Astrocyte (in vitro differentiated cells and primary cell): ENCODE measurements at regions not wholly inside any gene's neighbourhood (a gene's known extent, or its start where the extent isn't known, plus 50 kb on each side); places are given as distances from the start of the nearest gene placed in this dataset.

Source experiments
- DNase-seq: peaks from one replicate; pipeline ENCODE4 v3.0.0-alpha.2; 2010; ENCODE audit warnings: low read depth
- FAIRE-seq: peaks from 2 replicates; lab custom pipeline; 2011; peaks lifted over from hg19 to GRCh38; lab: Jason Lieb, UNC
- H2AFZ ChIP-seq: 2 replicates; pipeline ENCODE4 v1.6.0; 2012; ENCODE audit warnings: low read depth, low read length, inconsistent platforms
- H3K27ac ChIP-seq: 2 replicates; pipeline ENCODE4 v1.5.1; 2011; ENCODE audit warnings: low read depth, low read length, inconsistent platforms
- H3K27me3 ChIP-seq: 2 replicates; pipeline ENCODE4 v1.6.0; 2011; ENCODE audit warnings: low read length, inconsistent platforms; ENCODE audit not compliant: insufficient read depth
- H3K36me3 ChIP-seq: 2 replicates; pipeline ENCODE4 v1.5.1; 2011; ENCODE audit warnings: low read length, inconsistent platforms; ENCODE audit not compliant: insufficient read depth
- H3K4me1 ChIP-seq: 2 replicates; pipeline ENCODE4 v1.5.1; 2011; ENCODE audit warnings: low read length, inconsistent platforms; ENCODE audit not compliant: insufficient read depth
- H3K4me2 ChIP-seq: 2 replicates; pipeline ENCODE4 v1.6.0; 2012; ENCODE audit warnings: low read length, inconsistent platforms
- H3K4me3 ChIP-seq: 2 replicates; pipeline ENCODE4 v1.5.1; 2011; ENCODE audit warnings: low read depth, mild to moderate bottlenecking, low read length, inconsistent platforms; ENCODE audit not compliant: insufficient read depth
- H3K79me2 ChIP-seq: 2 replicates; pipeline ENCODE4 v1.6.0; 2012; ENCODE audit warnings: mild to moderate bottlenecking, low read length, inconsistent platforms; ENCODE audit not compliant: insufficient read depth
- H3K9ac ChIP-seq: 2 replicates; pipeline ENCODE4 v1.6.0; 2012; ENCODE audit warnings: mild to moderate bottlenecking, low read length, inconsistent platforms
- H3K9me3 ChIP-seq: 2 replicates; pipeline ENCODE4 v1.5.1; 2012; ENCODE audit warnings: low read depth, mild to moderate bottlenecking, low read length, inconsistent platforms; ENCODE audit not compliant: insufficient read depth
- H4K20me1 ChIP-seq: 2 replicates; pipeline ENCODE4 v1.6.0; 2012; ENCODE audit warnings: low read length, inconsistent platforms; ENCODE audit not compliant: insufficient read depth
- H3K27ac Mint-ChIP-seq: one replicate; pipeline ENCODE4 v1.8.0; 2021; ENCODE audit warnings: mild to moderate bottlenecking, mixed read lengths; ENCODE audit not compliant: unreplicated experiment
- H3K27me3 Mint-ChIP-seq: one replicate; pipeline ENCODE4 v1.8.0; 2021; ENCODE audit warnings: low read depth, mixed read lengths; ENCODE audit not compliant: unreplicated experiment
- H3K36me3 Mint-ChIP-seq: one replicate; pipeline ENCODE4 v1.8.0; 2021; ENCODE audit warnings: low read depth, mixed read lengths; ENCODE audit not compliant: unreplicated experiment
- H3K4me1 Mint-ChIP-seq: one replicate; pipeline ENCODE4 v1.8.0; 2021; ENCODE audit warnings: low read depth, mixed read lengths; ENCODE audit not compliant: unreplicated experiment
- H3K4me3 Mint-ChIP-seq: one replicate; pipeline ENCODE4 v1.8.0; 2021; ENCODE audit warnings: mild to moderate bottlenecking, moderate library complexity, mixed read lengths; ENCODE audit not compliant: unreplicated experiment
- H3K9me3 Mint-ChIP-seq: one replicate; pipeline ENCODE4 v1.8.0; 2021; ENCODE audit warnings: mild to moderate bottlenecking, mixed read lengths; ENCODE audit not compliant: unreplicated experiment
- EZH2 ChIP-seq: IDR thresholded peaks from 2 replicates; pipeline ENCODE4 v1.6.1; 2012; ENCODE audit warnings: mild to moderate bottlenecking, low read length, inconsistent platforms; ENCODE audit not compliant: insufficient read depth
- TF ChIP-seq, protein P1 (sequence below): IDR thresholded peaks from 2 replicates; pipeline ENCODE4 v1.5.1; 2011; ENCODE audit warnings: low read depth, mild to moderate bottlenecking, inconsistent platforms, low read length, moderate library complexity; ENCODE audit not compliant: insufficient read depth

DNA sequence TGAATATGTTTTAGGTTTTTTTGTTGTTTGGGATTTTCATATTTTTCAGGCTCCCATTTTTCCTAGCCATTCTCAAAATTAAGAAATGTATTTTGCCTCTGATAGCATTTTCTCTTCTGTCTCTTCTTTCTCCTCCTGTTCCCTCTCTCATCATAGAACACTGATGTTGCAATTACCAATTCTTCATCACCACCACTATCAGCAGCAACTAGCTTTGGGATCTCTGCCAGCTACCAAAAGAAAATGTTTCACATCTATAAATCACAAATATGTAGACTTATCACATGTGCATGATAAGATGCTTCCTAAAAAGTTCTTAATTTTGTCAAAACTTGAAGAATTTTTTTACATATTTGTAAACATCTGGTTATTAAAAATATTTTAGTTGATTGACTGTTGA lies 887.1 kb downstream of the MAT2B start:
- Histone ChIP-seq H3K27ac (no peak overlapping the region), H3K27me3 (no peaks in the 10 kb centered on the region), H2AFZ (no peak overlapping the region), H4K20me1 (no peaks in the 10 kb centered on the region), H3K4me2 (no peak overlapping the region), H3K4me1 (no peaks in the 10 kb centered on the region), H3K9ac (no peak overlapping the region), H3K36me3 (no peaks in the 10 kb centered on the region), H3K9me3 (no peaks in the 10 kb centered on the region), H3K79me2 (no peaks in the 10 kb centered on the region), H3K4me3 (no peak overlapping the region)
- H3K9me3 Mint-ChIP-seq = no peaks in the 10 kb centered on the region
- H3K27ac Mint-ChIP-seq = no peak overlapping the region
- DNase-seq (no peak), FAIRE-seq (no peak)
- no peaks in the 10 kb centered on the region for H3K27me3 Mint-ChIP-seq
- no peak overlapping the region for H3K4me3 Mint-ChIP-seq
- TF ChIP-seq, protein P1, sequence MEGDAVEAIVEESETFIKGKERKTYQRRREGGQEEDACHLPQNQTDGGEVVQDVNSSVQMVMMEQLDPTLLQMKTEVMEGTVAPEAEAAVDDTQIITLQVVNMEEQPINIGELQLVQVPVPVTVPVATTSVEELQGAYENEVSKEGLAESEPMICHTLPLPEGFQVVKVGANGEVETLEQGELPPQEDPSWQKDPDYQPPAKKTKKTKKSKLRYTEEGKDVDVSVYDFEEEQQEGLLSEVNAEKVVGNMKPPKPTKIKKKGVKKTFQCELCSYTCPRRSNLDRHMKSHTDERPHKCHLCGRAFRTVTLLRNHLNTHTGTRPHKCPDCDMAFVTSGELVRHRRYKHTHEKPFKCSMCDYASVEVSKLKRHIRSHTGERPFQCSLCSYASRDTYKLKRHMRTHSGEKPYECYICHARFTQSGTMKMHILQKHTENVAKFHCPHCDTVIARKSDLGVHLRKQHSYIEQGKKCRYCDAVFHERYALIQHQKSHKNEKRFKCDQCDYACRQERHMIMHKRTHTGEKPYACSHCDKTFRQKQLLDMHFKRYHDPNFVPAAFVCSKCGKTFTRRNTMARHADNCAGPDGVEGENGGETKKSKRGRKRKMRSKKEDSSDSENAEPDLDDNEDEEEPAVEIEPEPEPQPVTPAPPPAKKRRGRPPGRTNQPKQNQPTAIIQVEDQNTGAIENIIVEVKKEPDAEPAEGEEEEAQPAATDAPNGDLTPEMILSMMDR = no peak
- no peak for TF ChIP-seq EZH2
- H3K4me1 Mint-ChIP-seq = no peaks in the 10 kb centered on the region
- no peaks in the 10 kb centered on the region for H3K36me3 Mint-ChIP-seq

DNA sequence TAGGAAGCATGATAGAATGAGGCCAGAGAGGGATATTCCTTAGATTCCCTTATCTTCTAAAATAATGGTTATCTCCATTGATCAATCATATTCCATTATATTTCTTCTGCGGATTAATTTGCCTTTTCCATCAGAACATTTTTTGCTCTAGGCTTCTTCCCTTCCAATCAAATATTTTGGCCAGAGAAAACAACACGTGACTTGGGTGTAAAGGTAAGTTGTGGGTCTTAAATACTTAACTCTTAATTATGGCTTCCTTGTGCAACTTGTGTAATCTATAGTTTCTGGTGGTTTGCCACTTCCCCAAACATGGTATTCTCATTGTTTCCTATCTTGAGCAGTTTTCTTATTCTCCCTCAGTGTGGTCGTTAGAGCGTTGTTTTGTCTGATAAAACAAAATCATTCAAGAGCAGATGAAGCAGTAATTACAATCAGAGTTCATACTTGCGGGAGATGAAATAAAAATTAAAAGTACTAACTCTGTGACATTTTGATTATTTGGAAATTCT lies 889.3 kb downstream of the MAT2B start:
- Histone ChIP-seq H3K4me2 (no peak overlapping the region), H3K36me3 (no peaks in the 10 kb centered on the region), H2AFZ (no peak overlapping the region), H4K20me1 (no peaks in the 10 kb centered on the region), H3K9ac (no peak overlapping the region), H3K79me2 (no peaks in the 10 kb centered on the region), H3K4me1 (no peaks in the 10 kb centered on the region), H3K27ac (no peak overlapping the region), H3K9me3 (no peaks in the 10 kb centered on the region), H3K4me3 (no peak overlapping the region), H3K27me3 (no peaks in the 10 kb centered on the region)
- no peaks in the 10 kb centered on the region for H3K9me3 Mint-ChIP-seq
- no peaks in the 10 kb centered on the region for H3K36me3 Mint-ChIP-seq
- no peak overlapping the region for H3K4me3 Mint-ChIP-seq
- no peak for TF ChIP-seq EZH2
- TF ChIP-seq, protein P1 = no peak
- no peaks in the 10 kb centered on the region for H3K4me1 Mint-ChIP-seq
- DNase-seq (no peak), FAIRE-seq (no peak)
- no peak overlapping the region for H3K27ac Mint-ChIP-seq
- H3K27me3 Mint-ChIP-seq = no peaks in the 10 kb centered on the region

DNA sequence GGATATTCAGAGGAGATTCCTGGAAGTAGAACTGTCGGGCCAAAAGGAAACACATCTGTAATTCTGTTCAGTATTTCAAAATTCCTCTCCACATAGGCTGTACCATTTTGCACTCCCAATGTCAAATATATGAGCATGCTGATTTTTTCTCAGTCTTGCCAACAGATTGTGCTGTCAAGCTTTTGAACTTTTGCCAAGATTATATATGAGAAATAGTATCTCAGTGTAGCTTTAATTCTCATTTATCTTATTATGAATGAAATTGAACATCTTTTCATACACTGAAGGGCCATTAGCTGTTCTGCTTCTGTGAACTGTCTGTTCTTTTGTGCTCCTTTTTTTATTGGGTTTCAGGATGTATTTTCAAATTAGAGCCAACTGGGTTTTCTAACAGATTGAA lies 907.1 kb downstream of the MAT2B start:
- Mint-ChIP-seq H3K36me3 (no peaks in the 10 kb centered on the region), H3K27me3 (no peaks in the 10 kb centered on the region), H3K9me3 (no peaks in the 10 kb centered on the region), H3K4me1 (no peaks in the 10 kb centered on the region), H3K27ac (no peak overlapping the region), H3K4me3 (no peak overlapping the region)
- Histone ChIP-seq H2AFZ (no peak overlapping the region), H3K27ac (no peak overlapping the region), H3K9me3 (no peaks in the 10 kb centered on the region), H3K36me3 (no peaks in the 10 kb centered on the region), H3K27me3 (no peaks in the 10 kb centered on the region), H3K79me2 (no peaks in the 10 kb centered on the region), H3K4me1 (no peaks in the 10 kb centered on the region), H4K20me1 (no peaks in the 10 kb centered on the region), H3K4me2 (no peak overlapping the region), H3K9ac (no peak overlapping the region), H3K4me3 (no peak overlapping the region)
- no peak for TF ChIP-seq EZH2
- TF ChIP-seq, protein P1 = no peak
- DNase-seq = no peak
- FAIRE-seq = no peak
